ENCODE measurements at regions not wholly inside any gene's neighbourhood (a gene's known extent, or its start where the extent isn't known, plus 50 kb on each side); places are given as distances from the start of the nearest gene placed in this dataset.

GRCh38 chr4:83679254-83679653 lies 143.3 kb downstream of the GPAT3 start:
- peaks cover 5 to 7% of the 10 kb centered on the region in 2 experiments; a peak in 2 of 4 replicates for H3K4me1 Mint-ChIP-seq
- no peak overlapping the region for H3K23ac ChIP-seq (ENCODE audit: insufficient read length, low read depth, low read length)
- no peak overlapping the region for H3K14ac ChIP-seq (ENCODE audit: insufficient read depth, low read length)
- no peak overlapping the region for H3T11ph ChIP-seq (ENCODE audit: low read length)
- H3K27me3 ChIP-seq (ENCODE audit: insufficient read depth, low read length) = no peaks in the 10 kb centered on the region
- no peak overlapping the region for H3K18ac ChIP-seq (ENCODE audit: insufficient read length, low read depth, low read length)
- H3K4ac ChIP-seq (ENCODE audit: low read depth, low read length) = no peak overlapping the region
- no peak overlapping the region for H4K91ac ChIP-seq (ENCODE audit: insufficient read length, low read depth, low read length)
- H3K79me2 ChIP-seq (ENCODE audit: insufficient read depth, low read length) = no peaks in the 10 kb centered on the region
- H2AFZ ChIP-seq (ENCODE audit: low read length) = no peak overlapping the region
- no peak overlapping the region for H4K5ac ChIP-seq (ENCODE audit: insufficient read length, low read depth, low read length)
- no peak overlapping the region for H2BK5ac ChIP-seq (ENCODE audit: insufficient read length, low read length)
- DNase-seq = no peak
- H3K4me2 ChIP-seq (ENCODE audit: insufficient read depth, insufficient read length, low read length) = no peak overlapping the region
- H3K27ac Mint-ChIP-seq = no peak overlapping the region
- no peak overlapping the region for H2AK5ac ChIP-seq (ENCODE audit: insufficient read length, low read length)
- no peaks in the 10 kb centered on the region for H3K36me3 Mint-ChIP-seq (ENCODE audit: insufficient read depth in 1 of 3, low read depth in 3 of 3)
- H3K4me3 Mint-ChIP-seq = no peak overlapping the region
- H3K79me1 ChIP-seq (ENCODE audit: insufficient read depth, low read depth, low read length, poor library complexity, severe bottlenecking) = no peaks in the 10 kb centered on the region
- H3K9me3 ChIP-seq (ENCODE audit: control insufficient read depth, low read depth, low read length) = no peaks in the 10 kb centered on the region
- H3K23me2 ChIP-seq (ENCODE audit: insufficient read length, low read depth, low read length, poor library complexity, severe bottlenecking) = no peaks in the 10 kb centered on the region
- no peaks in the 10 kb centered on the region; a peak in 1 of 5 replicates for H3K9me3 Mint-ChIP-seq
- H3K9ac ChIP-seq (ENCODE audit: extremely low read depth, insufficient read length, low read length) = no peak overlapping the region
- TF ChIP-seq CTCF (conservative IDR thresholded peaks at IDR 0.05) = no peak
- no CpG with 5 or more reads among the region's 3 CpGs for WGBS (ENCODE audit: extremely low coverage, insufficient read length, low lambda C conversion rate)
- no peak overlapping the region for H4K8ac ChIP-seq (replicated peaks; ENCODE audit: insufficient read length, low read depth, low read length)
- no peak overlapping the region for H3K27ac ChIP-seq (ENCODE audit: insufficient read length, low read depth, low read length)
- H4K20me1 ChIP-seq (ENCODE audit: control insufficient read depth, insufficient read depth, insufficient read length) = no peaks in the 10 kb centered on the region
- peaks cover 3% of the 10 kb centered on the region for H3K27me3 Mint-ChIP-seq (ENCODE audit: low read depth)
- no peak overlapping the region for H2BK15ac ChIP-seq (ENCODE audit: low read depth, low read length)
- H2BK12ac ChIP-seq (ENCODE audit: insufficient read length, low read depth, low read length) = no peak overlapping the region
- no peaks in the 10 kb centered on the region for H3K4me1 ChIP-seq (ENCODE audit: insufficient read depth, low read length)
- H2BK120ac ChIP-seq (ENCODE audit: low read depth, low read length, poor library complexity, severe bottlenecking) = no peak overlapping the region
- no peak overlapping the region for H3K56ac ChIP-seq (ENCODE audit: insufficient read length, low read depth, low read length)
- H2BK20ac ChIP-seq (ENCODE audit: low read depth, low read length, poor library complexity, severe bottlenecking) = no peak overlapping the region
